ENCODE measurements at regions not wholly inside any gene's neighbourhood (a gene's known extent, or its start where the extent isn't known, plus 50 kb on each side); places are given as distances from the start of the nearest gene placed in this dataset.
"Not testable (repeated sequence)": the region's sequence is repeated elsewhere in the genome, so short reads cannot be mapped to it uniquely, and the experiment has no call there.

- DNase-seq = no peak
These were observed 320.2 kb downstream of the BARHL2 start for GRCh38 chr1:90396917-90397316.

GRCh38 chr1:90394247-90394646 is 322.9 kb downstream of the BARHL2 start:
- DNase-seq = no peak

GRCh38 chr1:90393025-90393424 is 324.1 kb downstream of the BARHL2 start:
- no peak for DNase-seq

DNA sequence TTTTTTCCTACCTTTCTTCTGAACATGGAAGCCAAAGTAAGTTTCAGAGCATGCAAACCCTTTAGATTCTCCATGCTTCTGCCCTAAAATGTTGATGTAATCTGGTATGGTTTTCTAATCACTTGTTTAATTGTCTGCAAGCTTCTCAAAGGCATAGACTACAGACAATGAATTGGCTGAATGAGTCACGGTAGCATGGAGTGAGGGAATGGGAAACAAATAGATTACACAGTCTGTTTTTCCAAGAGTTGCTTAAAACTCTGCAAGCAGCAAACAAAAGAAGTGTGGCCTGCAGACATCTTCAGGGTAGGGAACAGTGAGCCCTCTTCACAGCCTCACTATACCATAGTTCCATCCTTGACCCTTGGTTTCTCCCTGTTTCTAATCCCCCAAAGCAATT is 326.0 kb downstream of the BARHL2 start:
- DNase-seq = no peak

DNA sequence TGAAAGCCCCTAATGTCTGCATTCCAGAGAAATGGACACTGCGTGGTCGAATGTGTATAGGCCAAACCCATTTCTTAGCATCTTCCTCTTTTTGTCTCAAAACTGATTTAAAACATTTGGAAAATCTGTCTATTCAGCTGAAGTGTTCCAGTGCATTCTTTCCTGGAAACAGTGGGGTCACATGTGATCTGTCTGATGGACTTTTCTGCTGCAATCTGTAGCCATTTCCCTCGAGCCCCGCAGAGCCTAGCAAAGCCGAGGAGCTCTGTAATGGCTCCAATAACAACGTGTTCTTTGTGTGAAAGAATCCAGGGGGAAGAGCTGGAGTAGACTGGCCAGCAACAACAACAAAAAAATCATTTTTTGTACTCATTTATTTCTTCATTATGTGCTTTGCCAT is 329.3 kb downstream of the BARHL2 start:
- peak; percentile 60 for DNase-seq

DNA sequence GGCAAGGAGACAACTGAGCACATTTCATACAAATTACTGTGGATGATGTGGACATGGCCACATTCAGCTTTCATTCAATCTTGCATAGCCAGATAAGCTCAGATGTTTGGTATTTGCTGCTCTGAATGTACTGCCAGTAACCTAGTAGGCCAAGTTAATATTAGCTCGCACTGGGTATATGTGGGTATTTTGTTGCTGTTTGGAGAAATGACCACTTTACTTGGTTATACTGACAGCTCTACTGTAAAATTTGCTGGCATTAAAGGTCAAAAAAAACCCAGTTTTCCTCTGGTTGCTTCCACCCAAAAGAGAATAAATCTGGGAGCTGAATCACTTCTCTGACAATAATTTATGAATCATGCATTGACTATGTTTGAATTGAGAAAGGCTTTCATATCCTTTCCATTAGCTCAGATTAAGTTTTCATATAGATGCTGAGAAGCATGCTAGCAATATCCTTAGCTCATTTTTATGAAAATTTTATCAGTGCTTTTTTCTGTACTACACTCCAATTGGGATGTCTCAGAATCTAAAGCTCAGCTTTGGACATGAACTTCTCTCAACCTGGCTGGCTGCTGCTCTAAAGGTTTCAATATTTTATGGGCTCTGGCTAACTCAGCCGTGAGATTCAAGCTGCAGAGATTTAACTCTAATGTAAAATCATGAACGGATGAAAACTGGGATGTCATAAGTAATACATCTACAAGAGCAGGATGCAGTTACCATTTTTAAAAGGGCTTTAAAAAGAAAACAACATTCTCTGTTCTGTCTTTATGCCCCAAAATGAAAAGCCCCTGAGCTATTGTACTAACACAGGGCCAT is 330.0 kb downstream of the BARHL2 start:
- DNase-seq = peak; percentile 58

- peak; percentile 57 for DNase-seq
These were observed 332.9 kb downstream of the BARHL2 start for GRCh38 chr1:90384193-90384592.

DNA sequence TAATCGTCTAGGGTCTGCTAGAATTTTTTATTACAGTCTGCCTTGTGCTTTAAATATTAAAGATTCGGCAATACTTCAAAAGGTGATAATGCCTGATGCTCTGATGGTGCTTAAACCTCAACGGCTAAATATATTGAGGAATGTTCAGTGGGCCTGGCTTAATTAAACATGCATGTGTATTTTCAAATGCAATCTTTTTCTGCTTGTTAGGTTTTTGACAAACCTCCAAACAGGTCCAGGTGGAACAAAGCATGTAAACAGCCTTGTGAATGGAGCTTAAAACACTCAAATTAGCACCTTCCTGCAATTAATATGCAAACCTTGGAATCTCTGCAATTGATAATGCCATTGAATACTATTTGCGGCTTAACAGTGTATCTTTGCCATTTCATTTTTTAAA is 334.9 kb downstream of the BARHL2 start:
- no peak for DNase-seq

DNA sequence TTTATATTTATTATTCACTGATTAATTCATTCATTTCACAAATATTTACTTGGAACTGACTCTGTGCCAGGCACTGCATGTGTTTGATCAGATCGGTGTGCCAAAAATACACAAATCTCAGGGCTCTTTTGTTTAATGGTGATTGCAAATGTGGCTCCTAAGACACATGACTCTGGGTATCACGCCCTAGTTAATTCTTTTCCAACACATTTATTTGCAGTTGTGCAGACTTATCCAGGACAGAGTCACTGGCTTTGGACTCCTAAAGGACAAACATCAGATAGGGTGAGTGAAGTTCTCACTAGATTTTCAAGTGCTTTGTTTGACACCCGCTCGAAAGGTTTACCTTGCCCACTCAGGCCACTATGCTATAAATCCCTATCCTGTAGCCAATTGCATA is 335.5 kb downstream of the BARHL2 start:
- DNase-seq = no peak

DNA sequence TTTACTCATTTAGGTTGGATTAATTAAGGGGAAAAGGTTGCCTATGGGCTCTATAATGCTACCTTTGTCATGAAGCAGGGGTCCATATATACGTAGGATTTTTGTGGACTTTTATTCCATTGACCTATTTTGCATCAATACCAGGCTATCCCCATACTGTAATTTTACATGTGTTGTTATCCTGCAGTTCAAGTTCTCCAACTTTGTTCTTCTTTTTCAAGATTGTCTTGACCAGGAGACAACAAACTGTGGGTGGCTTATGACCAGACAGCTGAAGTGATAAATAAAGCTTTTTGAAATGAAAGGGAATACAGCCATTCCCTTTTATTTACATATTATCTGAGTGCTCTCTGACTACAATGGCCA is 345.7 kb downstream of the BARHL2 start:
- no peak for DNase-seq

DNA sequence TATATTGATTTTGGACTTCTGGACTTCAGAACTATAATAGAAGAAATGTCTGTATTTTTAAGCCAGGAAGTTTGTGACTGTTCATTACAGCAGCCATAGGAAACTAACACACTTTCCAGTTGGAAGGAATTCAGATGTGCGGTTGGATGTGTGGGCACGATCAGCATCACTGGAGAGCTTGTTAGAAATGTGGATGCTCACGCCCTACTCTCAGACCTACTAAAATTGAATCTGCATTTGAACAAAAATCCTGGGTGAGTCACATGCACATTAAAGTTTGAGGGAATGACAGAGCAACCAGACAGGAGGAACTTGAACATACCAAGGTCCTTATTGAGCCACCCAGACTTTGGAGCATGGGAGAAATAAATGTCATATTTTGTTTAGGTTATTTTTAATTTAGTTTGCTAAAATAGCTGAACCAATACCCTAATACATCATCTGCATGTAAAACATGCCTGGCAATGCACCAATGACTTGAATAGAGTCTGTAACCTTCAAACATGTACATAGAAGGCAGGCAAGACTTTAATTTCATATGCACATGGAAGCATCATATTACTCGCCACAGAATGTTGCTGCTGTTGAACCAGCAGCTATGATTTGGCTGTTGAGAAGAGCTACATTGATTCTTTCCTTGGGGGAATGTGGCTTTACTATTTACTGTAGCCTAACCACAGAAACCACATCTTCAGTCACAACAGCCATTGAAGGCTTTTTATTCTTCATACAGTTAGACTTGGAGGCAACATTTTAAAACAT is 346.2 kb downstream of the BARHL2 start:
- DNase-seq = no peak

- DNase-seq = no peak
These were observed 354.9 kb downstream of the BARHL2 start for GRCh38 chr1:90362163-90362562.

DNA sequence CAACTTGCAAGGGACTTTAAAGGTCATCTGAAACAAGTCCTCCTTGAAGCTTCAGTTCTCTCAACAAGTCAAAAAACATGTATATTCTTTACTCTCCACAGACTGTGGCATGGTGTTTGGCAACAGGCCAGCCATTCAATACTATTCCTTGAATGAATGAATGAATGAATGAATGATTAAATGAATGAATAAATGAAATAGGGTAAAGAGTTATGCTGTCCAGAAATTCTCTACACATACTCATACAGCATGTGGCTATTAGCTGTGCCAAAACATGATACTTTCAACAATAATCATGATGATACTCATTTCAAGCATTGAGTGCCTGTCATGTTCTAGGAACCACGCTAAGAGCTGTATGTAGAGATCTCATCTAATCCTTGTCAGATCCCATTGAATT is 356.1 kb downstream of the BARHL2 start:
- no peak for DNase-seq

DNA sequence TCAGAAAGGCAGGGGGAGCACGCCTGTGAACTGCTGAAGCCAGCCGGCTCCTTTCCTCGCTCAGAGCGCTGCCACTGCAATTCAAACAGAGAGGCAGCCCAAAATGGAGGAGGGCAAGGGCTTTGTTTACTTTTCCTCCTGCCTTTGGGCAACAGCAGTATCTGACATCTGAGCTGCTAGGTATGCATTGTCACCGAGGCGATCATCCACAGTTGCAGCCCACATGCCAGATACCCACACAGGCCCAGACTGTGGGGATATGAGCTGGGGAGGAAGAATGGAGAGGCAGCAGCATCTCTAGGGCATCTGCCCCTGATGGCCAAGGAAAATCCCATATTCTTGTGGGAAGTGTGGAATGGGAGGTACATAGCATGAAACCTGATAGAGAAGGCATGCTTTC is 357.1 kb downstream of the BARHL2 start:
- no peak for DNase-seq

GRCh38 chr1:90358448-90358847 is 358.7 kb downstream of the BARHL2 start:
- DNase-seq = no peak

DNA sequence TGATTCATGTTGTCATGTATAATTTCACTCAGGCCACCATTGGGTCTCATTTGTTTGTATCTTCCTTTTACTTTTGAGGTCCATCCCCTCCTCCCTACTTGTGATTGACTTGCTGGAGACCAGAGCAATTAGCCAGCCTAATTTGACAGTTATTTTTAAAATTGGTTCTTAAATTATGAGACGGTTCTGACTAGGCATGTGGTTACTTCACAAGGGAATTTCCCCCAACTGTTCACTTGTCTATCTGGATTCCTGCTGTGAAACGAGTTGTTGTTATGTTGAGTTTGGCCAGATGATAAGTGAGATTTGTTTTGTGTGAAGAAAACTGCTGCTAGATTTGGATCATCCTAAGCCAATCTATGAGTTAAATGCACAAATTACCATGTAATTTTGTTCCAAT is 359.1 kb downstream of the BARHL2 start:
- no peak for DNase-seq

DNA sequence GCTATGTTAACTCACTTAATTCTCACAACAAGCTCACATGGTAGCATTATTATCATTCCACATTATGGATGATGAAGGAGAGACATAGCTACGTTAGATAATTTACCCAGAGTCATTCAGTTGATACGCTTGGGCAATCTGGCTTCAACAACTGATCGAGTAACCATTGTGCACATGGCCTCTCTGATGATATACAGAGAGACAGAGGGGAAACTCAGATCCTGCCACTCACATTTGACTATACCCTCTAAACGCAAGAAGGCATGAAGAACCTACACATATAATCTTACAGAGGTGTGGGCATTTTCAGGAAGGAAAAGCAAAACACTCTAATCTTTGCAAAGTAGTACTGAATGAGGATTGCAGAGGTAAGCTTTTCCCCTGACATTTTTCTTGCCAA is 360.1 kb downstream of the BARHL2 start:
- DNase-seq = no peak

GRCh38 chr1:90356101-90356500 is 361.0 kb downstream of the BARHL2 start:
- DNase-seq = no peak

DNA sequence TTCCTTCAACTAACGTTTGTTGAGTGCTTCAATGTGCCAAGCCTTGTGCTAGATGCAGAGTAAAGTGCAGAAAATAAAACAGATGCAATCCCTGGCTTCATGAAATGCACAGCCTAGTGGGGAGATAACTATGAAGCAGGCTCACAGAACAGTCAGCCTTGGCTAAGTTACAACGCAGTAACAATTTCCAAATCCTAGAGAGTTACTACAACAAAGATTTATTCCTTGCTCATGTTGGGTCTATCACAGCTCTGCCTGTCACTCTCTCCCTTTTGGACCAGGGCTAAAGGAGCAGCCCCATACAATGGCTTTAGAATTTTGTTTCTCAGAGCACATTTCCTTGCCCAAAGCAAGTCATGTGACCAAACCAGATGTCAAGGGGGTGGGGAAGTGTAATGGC is 359.8 kb downstream of the ZNF326 start:
- no peak for DNase-seq

GRCh38 chr1:90351019-90351418 is 356.1 kb downstream of the ZNF326 start:
- DNase-seq = no peak

- no peak for DNase-seq
These were observed 354.6 kb downstream of the ZNF326 start for GRCh38 chr1:90349510-90349909.

- DNase-seq = no peak
These were observed 354.0 kb downstream of the ZNF326 start for GRCh38 chr1:90348934-90349333.

GRCh38 chr1:90348459-90348858 is 353.5 kb downstream of the ZNF326 start:
- DNase-seq = not testable (repeated sequence)

- DNase-seq = no peak
These were observed 352.5 kb downstream of the ZNF326 start for GRCh38 chr1:90347366-90347765.

DNA sequence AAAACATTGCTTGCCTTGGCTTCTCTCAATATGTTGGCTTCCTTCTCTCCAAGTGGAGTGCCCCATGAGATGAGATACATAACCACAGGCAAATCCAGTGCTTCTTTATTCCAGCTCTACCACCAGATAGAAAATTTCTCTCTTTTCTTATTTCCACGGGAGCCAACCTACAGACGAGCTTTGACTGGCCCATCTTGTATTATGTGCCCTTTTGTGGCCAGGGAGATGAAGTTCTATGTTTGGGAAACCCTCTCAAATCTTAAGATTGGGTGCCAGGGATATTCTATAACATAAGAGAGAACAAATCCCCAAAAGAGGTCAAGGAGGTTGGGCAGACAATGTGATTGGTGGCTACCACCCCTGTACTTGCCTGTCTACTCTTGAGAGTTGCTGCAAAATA is 351.8 kb downstream of the ZNF326 start:
- no peak for DNase-seq
